Mammary epithelial cell (primary cell): ENCODE measurements at regions not wholly inside any gene's neighbourhood (a gene's known extent, or its start where the extent isn't known, plus 50 kb on each side); places are given as distances from the start of the nearest gene placed in this dataset.

ENCODE experiments used
- EZH2 ChIP-seq: IDR thresholded peaks from 2 replicates; pipeline ENCODE4 v1.6.1; 2012; ENCODE audit warnings: low read length, inconsistent platforms, borderline replicate concordance
- TF ChIP-seq, protein P1 (sequence below), 2 donors: IDR thresholded peaks in 1 of 2; conservative IDR thresholded peaks in 1 of 2; 2 replicates each; pipeline ENCODE4 v1.5.1; 2011 to 2012; ENCODE audit warnings: inconsistent platforms in 2 of 2, low read length in 2 of 2, mild to moderate bottlenecking in 2 of 2, control low read depth in 1 of 2, low read depth in 1 of 2; ENCODE audit not compliant: insufficient read depth in 1 of 2; ENCODE audit errors: extremely low read depth in 1 of 2

DNA sequence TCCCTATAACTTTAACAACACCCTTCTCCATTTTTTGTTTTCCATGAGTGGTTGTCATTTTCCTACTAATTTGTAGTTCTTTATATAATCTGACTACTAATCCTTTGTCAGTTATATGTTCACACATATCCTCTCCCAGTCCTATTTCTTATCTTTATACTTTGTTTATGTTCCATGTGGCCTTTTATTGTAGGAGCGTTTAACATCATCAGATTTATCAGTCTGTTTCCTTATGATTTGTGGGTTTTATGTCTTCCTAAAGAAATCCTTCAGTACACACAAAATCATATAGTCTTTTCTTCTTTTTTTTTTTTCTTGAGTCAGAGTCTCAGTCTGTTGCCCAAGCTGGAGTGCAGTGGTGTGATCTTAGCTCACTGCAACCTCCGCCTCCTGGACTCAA lies 204.9 kb upstream of the SPRY1 start:
- TF ChIP-seq, protein P1, sequence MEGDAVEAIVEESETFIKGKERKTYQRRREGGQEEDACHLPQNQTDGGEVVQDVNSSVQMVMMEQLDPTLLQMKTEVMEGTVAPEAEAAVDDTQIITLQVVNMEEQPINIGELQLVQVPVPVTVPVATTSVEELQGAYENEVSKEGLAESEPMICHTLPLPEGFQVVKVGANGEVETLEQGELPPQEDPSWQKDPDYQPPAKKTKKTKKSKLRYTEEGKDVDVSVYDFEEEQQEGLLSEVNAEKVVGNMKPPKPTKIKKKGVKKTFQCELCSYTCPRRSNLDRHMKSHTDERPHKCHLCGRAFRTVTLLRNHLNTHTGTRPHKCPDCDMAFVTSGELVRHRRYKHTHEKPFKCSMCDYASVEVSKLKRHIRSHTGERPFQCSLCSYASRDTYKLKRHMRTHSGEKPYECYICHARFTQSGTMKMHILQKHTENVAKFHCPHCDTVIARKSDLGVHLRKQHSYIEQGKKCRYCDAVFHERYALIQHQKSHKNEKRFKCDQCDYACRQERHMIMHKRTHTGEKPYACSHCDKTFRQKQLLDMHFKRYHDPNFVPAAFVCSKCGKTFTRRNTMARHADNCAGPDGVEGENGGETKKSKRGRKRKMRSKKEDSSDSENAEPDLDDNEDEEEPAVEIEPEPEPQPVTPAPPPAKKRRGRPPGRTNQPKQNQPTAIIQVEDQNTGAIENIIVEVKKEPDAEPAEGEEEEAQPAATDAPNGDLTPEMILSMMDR (conservative IDR thresholded peaks at IDR 0.05 in 1 of 2, IDR thresholded peaks at IDR 0.05 in 1 of 2; ENCODE audit: extremely low read depth in 1 of 2, insufficient read depth in 1 of 2, low read depth in 1 of 2, low read length in 2 of 2) = no peak
- TF ChIP-seq EZH2 = no peak
